GM18907 (cell line): ENCODE measurements at regions not wholly inside any gene's neighbourhood (a gene's known extent, or its start where the extent isn't known, plus 50 kb on each side); places are given as distances from the start of the nearest gene placed in this dataset.
"Not testable (repeated sequence)": the region's sequence is repeated elsewhere in the genome, so short reads cannot be mapped to it uniquely, and the experiment has no call there.

ENCODE experiments used
- ATAC-seq: cut with Tn5 transposase; IDR thresholded peaks from one replicate; pipeline ENCODE4 v1.9.1; 2021; ENCODE audit warnings: mild to moderate bottlenecking, moderate library complexity; ENCODE audit not compliant: unreplicated experiment

GRCh38 chr12:72723732-72724131, 451.6 kb downstream of the TRHDE start:
- no peak for ATAC-seq

- ATAC-seq, result no peak
These were observed 457.4 kb downstream of the TRHDE start for GRCh38 chr12:72729451-72730010.

GRCh38 chr12:72734581-72734980, 462.4 kb downstream of the TRHDE start:
- no peak for ATAC-seq

- ATAC-seq, result no peak
These were observed 466.6 kb downstream of the TRHDE start for GRCh38 chr12:72738811-72739210.

GRCh38 chr12:72740064-72740463, 467.9 kb downstream of the TRHDE start:
- no peak for ATAC-seq

- no peak for ATAC-seq
These were observed 470.4 kb downstream of the TRHDE start for GRCh38 chr12:72742568-72742967.

- no peak for ATAC-seq
These were observed 473.9 kb downstream of the TRHDE start for GRCh38 chr12:72746048-72746447.

GRCh38 chr12:72747111-72747849, 475.1 kb downstream of the TRHDE start:
- no peak for ATAC-seq

GRCh38 chr12:72748971-72749370, 476.8 kb downstream of the TRHDE start:
- no peak for ATAC-seq

- ATAC-seq, result no peak
These were observed 481.4 kb downstream of the TRHDE start for GRCh38 chr12:72753571-72753970.

GRCh38 chr12:72754026-72754425, 481.9 kb downstream of the TRHDE start:
- ATAC-seq, result not testable (repeated sequence)

GRCh38 chr12:72766517-72766916, 494.3 kb downstream of the TRHDE start:
- ATAC-seq, result no peak

- ATAC-seq, result no peak
These were observed 501.9 kb downstream of the TRHDE start for GRCh38 chr12:72774023-72774422.

GRCh38 chr12:72777806-72778205, 505.6 kb downstream of the TRHDE start:
- ATAC-seq, result no peak

- ATAC-seq, result no peak
These were observed 518.1 kb downstream of the TRHDE start for GRCh38 chr12:72790273-72790672.

GRCh38 chr12:72792889-72793288, 520.7 kb downstream of the TRHDE start:
- no peak for ATAC-seq

GRCh38 chr12:72793796-72794195, 521.6 kb downstream of the TRHDE start:
- ATAC-seq, result no peak

- ATAC-seq, result no peak
These were observed 543.3 kb downstream of the TRHDE start for GRCh38 chr12:72815421-72815820.

GRCh38 chr12:72828662-72829324, 556.6 kb downstream of the TRHDE start:
- no peak for ATAC-seq

- ATAC-seq, result no peak
These were observed 557.7 kb downstream of the TRHDE start for GRCh38 chr12:72829838-72830237.

GRCh38 chr12:72832024-72832423, 559.9 kb downstream of the TRHDE start:
- ATAC-seq, result no peak

GRCh38 chr12:72836194-72836593, 564.0 kb downstream of the TRHDE start:
- ATAC-seq, result no peak
